Astrocyte of the cerebellum (primary cell): ENCODE measurements at regions not wholly inside any gene's neighbourhood (a gene's known extent, or its start where the extent isn't known, plus 50 kb on each side); places are given as distances from the start of the nearest gene placed in this dataset.

Experiments
- DNase-seq: peaks from one replicate; pipeline ENCODE4 v3.0.0-alpha.2; 2011; ENCODE audit warnings: low read depth
- H3K4me3 ChIP-seq: 2 replicates; pipeline ENCODE4 v1.5.1; 2011; ENCODE audit warnings: mild to moderate bottlenecking, low read depth, low read length, moderate library complexity
- CTCF ChIP-seq: IDR thresholded peaks from 2 replicates; pipeline ENCODE4 v1.5.1; 2012; ENCODE audit warnings: low read length, low read depth, moderate library complexity, mild to moderate bottlenecking; ENCODE audit errors: missing control alignments
- in situ Hi-C: cut with HindIII; loops from 2 replicates; pipeline ENCODE4 v1.10.0; 2017; ENCODE audit warnings: low sequenced_read_pairs

GRCh38 chr18:22276334-22276713 lies 106.9 kb downstream of the GATA6 start:
- DNase-seq, result no peak
- in situ Hi-C loops, result no loop called here
- H3K4me3 ChIP-seq, result no peak overlapping the region
- TF ChIP-seq CTCF, result no peak

- TF ChIP-seq CTCF, result no peak
- no peak overlapping the region for H3K4me3 ChIP-seq
- in situ Hi-C loops, result no loop called here
- DNase-seq, result no peak
Measured at GRCh38 chr18:22275706-22276333, 106.4 kb downstream of the GATA6 start.

GRCh38 chr18:22273101-22274039 lies 104.0 kb downstream of the GATA6 start:
- DNase-seq, result no peak
- H3K4me3 ChIP-seq, result no peak overlapping the region
- TF ChIP-seq CTCF, result no peak
- in situ Hi-C loops, result no loop called here

- no peak overlapping the region for H3K4me3 ChIP-seq
- no peak for TF ChIP-seq CTCF
- in situ Hi-C loops, result no loop called here
- DNase-seq, result no peak
Measured at GRCh38 chr18:22272242-22272641, 102.9 kb downstream of the GATA6 start.

GRCh38 chr18:22271030-22271429 lies 101.6 kb downstream of the GATA6 start:
- no peak for DNase-seq
- TF ChIP-seq CTCF, result no peak
- in situ Hi-C loops, result no loop called here
- H3K4me3 ChIP-seq, result no peak overlapping the region

GRCh38 chr18:22268641-22269128 lies 99.3 kb downstream of the GATA6 start:
- no peak overlapping the region for H3K4me3 ChIP-seq
- no peak for TF ChIP-seq CTCF
- DNase-seq, result no peak
- in situ Hi-C loops, result no loop called here
